GM12878 (cell line): ENCODE measurements at regions not wholly inside any gene's neighbourhood (a gene's known extent, or its start where the extent isn't known, plus 50 kb on each side); places are given as distances from the start of the nearest gene placed in this dataset.

ENCODE experiments used
- BRCA1 ChIP-seq: IDR thresholded peaks from 2 replicates; pipeline ENCODE4 v1.6.1; 2011; ENCODE audit warnings: low read depth, low read length, improper control_type of control experiment
- CEBPZ ChIP-seq: fragments of 150-350 bp; IDR thresholded peaks from 2 replicates; pipeline ENCODE4 v1.6.1; 2016; ENCODE audit warnings: low read depth, low read length
- MXI1 ChIP-seq: fragments of 150-350 bp; IDR thresholded peaks from 2 replicates; pipeline ENCODE4 v1.6.1; 2011; ENCODE audit warnings: low read depth, mild to moderate bottlenecking, inconsistent platforms, low read length, improper control_type of control experiment
- NFIC ChIP-seq: IDR thresholded peaks from 2 replicates; pipeline ENCODE4 v1.6.1; 2012; ENCODE audit warnings: low read depth, mild to moderate bottlenecking, inconsistent platforms, low read length, moderate library complexity
- SMC3 ChIP-seq: IDR thresholded peaks from 2 replicates; pipeline ENCODE4 v1.6.1; 2011; ENCODE audit warnings: low read length, improper control_type of control experiment, borderline replicate concordance
- SRF ChIP-seq, 2 experiments: IDR thresholded peaks; 2 replicates each; pipeline ENCODE4 v1.6.1; 2011; ENCODE audit warnings: low read depth in 2 of 2, low read length in 2 of 2, mild to moderate bottlenecking in 1 of 2, moderate library complexity in 1 of 2
- ZBTB40 ChIP-seq: fragments of 450-650 bp; IDR thresholded peaks from 2 replicates; pipeline ENCODE4 v1.6.1; 2016; ENCODE audit warnings: mild to moderate bottlenecking, moderate library complexity, borderline replicate concordance
- ZNF217 ChIP-seq: fragments of 450-650 bp; IDR thresholded peaks from 2 replicates; pipeline ENCODE4 v1.6.1; 2017; ENCODE audit warnings: antibody characterized with exemption, mild to moderate bottlenecking

GRCh38 chr2:238692562-238692961 lies 155.3 kb upstream of the TWIST2 start (continued):
- TF ChIP-seq SMC3, result no peak
- TF ChIP-seq BRCA1, result no peak
- TF ChIP-seq SRF (IDR thresholded peaks at IDR 0.05; ENCODE audit: low read depth in 2 of 2, low read length in 2 of 2), result no peak
- no peak for TF ChIP-seq ZBTB40
- TF ChIP-seq ZNF217, result no peak
- no peak for TF ChIP-seq NFIC
- TF ChIP-seq CEBPZ, result no peak
- no peak for TF ChIP-seq MXI1
